ENCODE measurements at regions not wholly inside any gene's neighbourhood (a gene's known extent, or its start where the extent isn't known, plus 50 kb on each side); places are given as distances from the start of the nearest gene placed in this dataset.

- Histone ChIP-seq H3K79me2 (ENCODE audit: control insufficient read depth, insufficient read depth, low read length) (no peaks in the 10 kb centered on the region), H3K4me3 (replicated peaks in 1 of 3; ENCODE audit: insufficient read depth in 1 of 3, low read depth in 1 of 3, low read length in 3 of 3) (no peak overlapping the region), H3K4me2 (ENCODE audit: insufficient read depth, low read length) (no peak overlapping the region), H3K27ac (ENCODE audit: insufficient read depth, low read depth, low read length) (no peak overlapping the region), H3K9ac (replicated peaks; ENCODE audit: extremely low read depth, insufficient read depth, low read length) (no peak overlapping the region), H3K4me1 (ENCODE audit: control insufficient read depth, extremely low read depth, insufficient read depth, low read length) (peaks cover 4% of the 10 kb centered on the region), H3K9me3 (replicated peaks; ENCODE audit: control insufficient read depth, insufficient read depth, low read length) (no peaks in the 10 kb centered on the region), H3K36me3 (ENCODE audit: control insufficient read depth in 2 of 2, extremely low read depth in 1 of 2, insufficient read depth in 2 of 2, low read length in 2 of 2) (no peaks in the 10 kb centered on the region), H3K27me3 (ENCODE audit: control insufficient read depth in 2 of 2, insufficient read depth in 2 of 2, low read length in 2 of 2) (no peaks in the 10 kb centered on the region), H3K9me1 (replicated peaks; ENCODE audit: control insufficient read depth, extremely low read depth, insufficient read depth, low read length) (no peaks in the 10 kb centered on the region), H4K20me1 (replicated peaks; ENCODE audit: control insufficient read depth, extremely low read depth, insufficient read depth, low read length) (no peaks in the 10 kb centered on the region), H2AFZ (ENCODE audit: low read depth, low read length) (peak overlapping the region; percentile 35)
- ChIA-PET CTCF (interaction anchor here (1.0 to 1.4 kb wide), 4 partner anchors 11 to 36 kb away, joined by 3 to 6 read pairs (median 4); no protein-coding TSS in a partner anchor), POLR2A (no interaction called here)
- FAIRE-seq = peak; percentile 55
- BruUV-seq (replicated peaks) = no TSS peak
- TF ChIP-seq POLR2AphosphoS5 (IDR thresholded peaks at IDR 0.05; ENCODE audit: insufficient read depth, low read depth, low read length) (no peak), MAX (IDR thresholded peaks at IDR 0.05; ENCODE audit: insufficient read depth, insufficient read length) (no peak), GATA2 (IDR thresholded peaks at IDR 0.05; ENCODE audit: insufficient read depth, insufficient read length, low read depth, low read length) (no peak), JUN (IDR thresholded peaks at IDR 0.05; ENCODE audit: borderline replicate concordance, insufficient read depth, insufficient read length, low read depth) (no peak), MYC (IDR thresholded peaks at IDR 0.05; ENCODE audit: low read depth, low read length) (no peak), POLR2A (IDR thresholded peaks at IDR 0.05; ENCODE audit: low read depth, low read length) (no peak), EZH2 (IDR thresholded peaks at IDR 0.05; ENCODE audit: borderline replicate concordance, low read depth, low read length, severe bottlenecking) (no peak), FOS (IDR thresholded peaks at IDR 0.05; ENCODE audit: borderline replicate concordance, insufficient read depth, low read length) (no peak)
- TF ChIP-seq, protein P1, sequence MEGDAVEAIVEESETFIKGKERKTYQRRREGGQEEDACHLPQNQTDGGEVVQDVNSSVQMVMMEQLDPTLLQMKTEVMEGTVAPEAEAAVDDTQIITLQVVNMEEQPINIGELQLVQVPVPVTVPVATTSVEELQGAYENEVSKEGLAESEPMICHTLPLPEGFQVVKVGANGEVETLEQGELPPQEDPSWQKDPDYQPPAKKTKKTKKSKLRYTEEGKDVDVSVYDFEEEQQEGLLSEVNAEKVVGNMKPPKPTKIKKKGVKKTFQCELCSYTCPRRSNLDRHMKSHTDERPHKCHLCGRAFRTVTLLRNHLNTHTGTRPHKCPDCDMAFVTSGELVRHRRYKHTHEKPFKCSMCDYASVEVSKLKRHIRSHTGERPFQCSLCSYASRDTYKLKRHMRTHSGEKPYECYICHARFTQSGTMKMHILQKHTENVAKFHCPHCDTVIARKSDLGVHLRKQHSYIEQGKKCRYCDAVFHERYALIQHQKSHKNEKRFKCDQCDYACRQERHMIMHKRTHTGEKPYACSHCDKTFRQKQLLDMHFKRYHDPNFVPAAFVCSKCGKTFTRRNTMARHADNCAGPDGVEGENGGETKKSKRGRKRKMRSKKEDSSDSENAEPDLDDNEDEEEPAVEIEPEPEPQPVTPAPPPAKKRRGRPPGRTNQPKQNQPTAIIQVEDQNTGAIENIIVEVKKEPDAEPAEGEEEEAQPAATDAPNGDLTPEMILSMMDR (IDR thresholded peaks at IDR 0.05; ENCODE audit: extremely low read depth in 1 of 2, insufficient read depth in 1 of 2, low read depth in 1 of 2, low read length in 2 of 2) = no peak
- intact Hi-C loops (cut with micrococcal nuclease) = no loop called here
- dilution Hi-C loops (cut with MboI; ENCODE audit: extremely low pct_ligation_motif_present, low sequenced_read_pairs) = no loop called here
- DNase-seq (ENCODE audit: low read depth, low spot score) = peak; percentile 76
Observed at GRCh38 chr15:81492331-81492968, 118.4 kb upstream of the TMC3 start.
